Fibroblast of lung (primary cell): ENCODE measurements at regions not wholly inside any gene's neighbourhood (a gene's known extent, or its start where the extent isn't known, plus 50 kb on each side); places are given as distances from the start of the nearest gene placed in this dataset.
A peak's percentile ranks its signal among the peaks of the same experiment; 100 is the strongest.

ENCODE experiments used
- DNase-seq, 2 donors: peaks; one replicate each; pipeline versions ENCODE4 v3.0.0 to v3.0.0-alpha.2; 2010; ENCODE audit warnings: low read depth in 2 of 2
- H2AFZ ChIP-seq: 2 replicates; pipeline ENCODE4 v1.5.1; 2012; ENCODE audit warnings: low read length, control low read depth, inconsistent platforms
- H3K27ac ChIP-seq: 2 replicates; pipeline ENCODE4 v1.5.1; 2011; ENCODE audit warnings: low read length, control low read depth; ENCODE audit not compliant: insufficient read depth
- H3K27me3 ChIP-seq: 2 replicates; pipeline ENCODE4 v1.5.1; 2011; ENCODE audit warnings: mild to moderate bottlenecking, low read length; ENCODE audit not compliant: control insufficient read depth, insufficient read depth
- H3K36me3 ChIP-seq: 2 replicates; pipeline ENCODE4 v1.5.1; 2011; ENCODE audit warnings: low read length; ENCODE audit not compliant: control insufficient read depth, insufficient read depth
- H3K4me1 ChIP-seq: 2 replicates; pipeline ENCODE4 v1.5.1; 2011; ENCODE audit warnings: low read length; ENCODE audit not compliant: control insufficient read depth, insufficient read depth; ENCODE audit errors: extremely low read depth
- H3K4me2 ChIP-seq: 2 replicates; pipeline ENCODE4 v1.5.1; 2011; ENCODE audit warnings: low read length, control low read depth; ENCODE audit not compliant: insufficient read depth; ENCODE audit errors: extremely low read depth
- H3K4me3 ChIP-seq, 4 experiments: fragments of 200-600 bp in 1 of 4; sonication (generic) in 1 of 4; replicated peaks in 1 of 4; 2 replicates each; pipeline ENCODE4 v1.5.1; 2011 to 2016; ENCODE audit warnings: low read length in 4 of 4, low read depth in 3 of 4, mild to moderate bottlenecking in 3 of 4, control low read depth in 2 of 4, inconsistent platforms in 1 of 4, mixed read lengths in 1 of 4; ENCODE audit not compliant: insufficient read depth in 1 of 4; ENCODE audit errors: control extremely low read depth in 1 of 4
- H3K79me2 ChIP-seq: 2 replicates; pipeline ENCODE4 v1.5.1; 2012; ENCODE audit warnings: mild to moderate bottlenecking, low read length, inconsistent platforms; ENCODE audit not compliant: control insufficient read depth, insufficient read depth
- H3K9ac ChIP-seq: 2 replicates; pipeline ENCODE4 v1.5.1; 2011; ENCODE audit warnings: mild to moderate bottlenecking, low read length, control low read depth; ENCODE audit not compliant: insufficient read depth
- H3K9me3 ChIP-seq: 2 replicates; pipeline ENCODE4 v1.5.1; 2012; ENCODE audit warnings: low read depth, low read length; ENCODE audit not compliant: control insufficient read depth, insufficient read depth
- H4K20me1 ChIP-seq: 2 replicates; pipeline ENCODE4 v1.5.1; 2011; ENCODE audit warnings: low read length; ENCODE audit not compliant: control insufficient read depth, insufficient read depth; ENCODE audit errors: extremely low read depth
- CTCF ChIP-seq, 2 donors: IDR thresholded peaks in 1 of 2; conservative IDR thresholded peaks in 1 of 2; 1 replicate in 1 of 2; 2 replicates in 1 of 2; pipeline ENCODE4 v1.5.1; 2011 to 2012; ENCODE audit warnings: low read length in 2 of 2, control low read depth in 1 of 2, inconsistent platforms in 1 of 2, low read depth in 1 of 2, mild to moderate bottlenecking in 1 of 2
- EZH2 ChIP-seq: IDR thresholded peaks from 2 replicates; pipeline ENCODE4 v1.5.1; 2012; ENCODE audit warnings: low read length, control low read depth, mild to moderate bottlenecking; ENCODE audit errors: missing control alignments

- no peak overlapping the region for H3K9ac ChIP-seq
Measured at GRCh38 chr21:16580661-16581060, 850.9 kb downstream of the USP25 start.

GRCh38 chr21:16583556-16583955 is 853.8 kb downstream of the USP25 start:
- no peak overlapping the region for H3K9ac ChIP-seq
- H3K79me2 ChIP-seq: no peaks in the 10 kb centered on the region
- H3K4me1 ChIP-seq: peaks cover 5% of the 10 kb centered on the region
- H3K4me3 ChIP-seq: no peak overlapping the region
- H2AFZ ChIP-seq: no peak overlapping the region
- no peaks in the 10 kb centered on the region for H3K9me3 ChIP-seq
- TF ChIP-seq EZH2 (no peak), CTCF (conservative IDR thresholded peaks at IDR 0.05 in 1 of 2, IDR thresholded peaks at IDR 0.05 in 1 of 2; ENCODE audit: low read depth in 1 of 2, low read length in 2 of 2) (no peak)
- no peak overlapping the region for H3K4me2 ChIP-seq
- no peak for DNase-seq
- no peaks in the 10 kb centered on the region for H4K20me1 ChIP-seq
- H3K36me3 ChIP-seq: no peaks in the 10 kb centered on the region
- H3K27ac ChIP-seq: no peak overlapping the region
- no peaks in the 10 kb centered on the region for H3K27me3 ChIP-seq

More at GRCh38 chr21:16580661-16581060, 850.9 kb downstream of the USP25 start:
- H3K79me2 ChIP-seq: no peaks in the 10 kb centered on the region
- H2AFZ ChIP-seq: no peak overlapping the region
- no peaks in the 10 kb centered on the region for H4K20me1 ChIP-seq
- H3K9me3 ChIP-seq: no peaks in the 10 kb centered on the region
- no peak for DNase-seq
- peak overlapping the region; percentile 5 for H3K4me2 ChIP-seq
- no peak overlapping the region for H3K27ac ChIP-seq
- H3K4me3 ChIP-seq: no peak overlapping the region
- no peaks in the 10 kb centered on the region for H3K36me3 ChIP-seq
- TF ChIP-seq CTCF (conservative IDR thresholded peaks at IDR 0.05 in 1 of 2, IDR thresholded peaks at IDR 0.05 in 1 of 2; ENCODE audit: low read depth in 1 of 2, low read length in 2 of 2) (no peak), EZH2 (no peak)
- no peaks in the 10 kb centered on the region for H3K4me1 ChIP-seq
- no peaks in the 10 kb centered on the region for H3K27me3 ChIP-seq

- Histone ChIP-seq H3K4me2 (no peak overlapping the region), H3K36me3 (no peaks in the 10 kb centered on the region), H2AFZ (no peak overlapping the region), H3K4me1 (peaks cover 5% of the 10 kb centered on the region), H4K20me1 (no peaks in the 10 kb centered on the region), H3K9ac (no peak overlapping the region), H3K27ac (no peak overlapping the region), H3K4me3 (no peak overlapping the region), H3K9me3 (no peaks in the 10 kb centered on the region), H3K27me3 (no peaks in the 10 kb centered on the region), H3K79me2 (no peaks in the 10 kb centered on the region)
- no peak for DNase-seq
- TF ChIP-seq CTCF (conservative IDR thresholded peaks at IDR 0.05 in 1 of 2, IDR thresholded peaks at IDR 0.05 in 1 of 2; ENCODE audit: low read depth in 1 of 2, low read length in 2 of 2) (no peak), EZH2 (no peak)
Measured at GRCh38 chr21:16584756-16585155, 855.0 kb downstream of the USP25 start.
